HepG2 (cell line): ENCODE measurements at regions not wholly inside any gene's neighbourhood (a gene's known extent, or its start where the extent isn't known, plus 50 kb on each side); places are given as distances from the start of the nearest gene placed in this dataset.
A peak's percentile ranks its signal among the peaks of the same experiment; 100 is the strongest.

ENCODE experiments used
- ATAC-seq: fragments of 200-7000 bp; cut with Tn5 transposase; 3 replicates; pipeline ENCODE4 v1.9.1; 2020; ENCODE audit warnings: mild to moderate bottlenecking, moderate library complexity
- BruUV-seq: library from RNA; stranded (reverse); fragments of 400-500 nt; replicated peaks from 2 replicates; lab custom pipeline; 2021; lab: Mats Ljungman, UMichigan
- CTCF ChIA-PET: fragments of 300-600 bp; formaldehyde crosslinking; extraction: SDS; loops from one replicate; lab custom pipeline; 2021; ENCODE audit warnings: low total read pairs, inconsistent platforms, low intra/inter-chr PET ratio; lab: Yijun Ruan, JAX
- POLR2A ChIA-PET: fragments of 350-600 bp; sonication (Branson Sonifier 250); formaldehyde crosslinking; loops from one replicate; lab custom pipeline; 2020; ENCODE audit warnings: antibody characterized with exemption, inconsistent platforms; lab: Yijun Ruan, JAX
- DNase-seq: peaks from one replicate; pipeline ENCODE4 v3.0.0-alpha.2; 2015; ENCODE audit warnings: low spot score
- FAIRE-seq: peaks from 3 replicates; lab custom pipeline; 2011; peaks lifted over from hg19 to GRCh38; lab: Jason Lieb, UNC
- H2AFZ ChIP-seq: one replicate; pipeline ENCODE4 v1.6.1; 2011; ENCODE audit warnings: low read length, inconsistent platforms
- H3K27ac ChIP-seq: fragments of 300-600 bp; 3 replicates; pipeline ENCODE4 v1.8.0; 2011; ENCODE audit warnings: mixed run types, mild to moderate bottlenecking, mixed read lengths, low read length, inconsistent platforms; ENCODE audit not compliant: insufficient read depth; ENCODE audit errors: extremely low read length
- H3K27me3 ChIP-seq, 2 experiments: fragments of 200-600 bp in 1 of 2; 2 replicates in 1 of 2; 3 replicates in 1 of 2; pipeline versions ENCODE4 v1.6.0 to v1.8.0; 2011; ENCODE audit warnings: low read length in 2 of 2, mild to moderate bottlenecking in 2 of 2, moderate library complexity in 2 of 2, inconsistent platforms in 1 of 2; ENCODE audit not compliant: insufficient read depth in 2 of 2, control insufficient read depth in 1 of 2
- H3K36me3 ChIP-seq, 2 experiments: fragments of 200-600 bp in 1 of 2; replicated peaks in 1 of 2; 2 replicates in 1 of 2; 3 replicates in 1 of 2; pipeline versions ENCODE4 v1.5.1 to v1.8.0; 2011; ENCODE audit warnings: low read length in 2 of 2, inconsistent platforms in 1 of 2; ENCODE audit not compliant: insufficient read depth in 2 of 2, control insufficient read depth in 1 of 2
- H3K4me1 ChIP-seq: 2 replicates; pipeline ENCODE4 v1.5.1; 2012; ENCODE audit warnings: low read length, inconsistent platforms; ENCODE audit not compliant: insufficient read depth
- H3K4me2 ChIP-seq: 2 replicates; pipeline ENCODE4 v1.6.0; 2011; ENCODE audit warnings: low read depth, low read length, inconsistent platforms
- H3K4me3 ChIP-seq, 3 experiments: fragments of 200-600 bp in 1 of 3; sonication (generic), shearing (Covaris generic) in 1 of 3; replicated peaks in 1 of 3; 2 replicates each; pipeline ENCODE4 v1.5.1; 2011 to 2016; ENCODE audit warnings: low read length in 3 of 3, inconsistent platforms in 2 of 3, low read depth in 2 of 3, mild to moderate bottlenecking in 2 of 3, control low read depth in 1 of 3, mixed read lengths in 1 of 3; ENCODE audit not compliant: insufficient read depth in 1 of 3
- H3K79me2 ChIP-seq: one replicate; pipeline ENCODE4 v1.6.1; 2011; ENCODE audit warnings: low read length, inconsistent platforms; ENCODE audit not compliant: insufficient read depth
- H3K9ac ChIP-seq: 2 replicates; pipeline ENCODE4 v1.6.0; 2011; ENCODE audit warnings: mild to moderate bottlenecking, low read depth, low read length, inconsistent platforms; ENCODE audit not compliant: insufficient read depth
- H3K9me3 ChIP-seq: 2 replicates; pipeline ENCODE4 v1.5.1; 2012; ENCODE audit warnings: mild to moderate bottlenecking, low read length
- H4K20me1 ChIP-seq: 2 replicates; pipeline ENCODE4 v1.6.0; 2011; ENCODE audit warnings: inconsistent platforms, mild to moderate bottlenecking, low read length, moderate library complexity; ENCODE audit not compliant: insufficient read depth
- BRD4 ChIP-seq: sonication (generic); formaldehyde crosslinking; IDR thresholded peaks from 2 replicates; pipeline ENCODE4 v1.4.0; 2020; ENCODE audit warnings: missing genetic modification reagents
- FOXA3 ChIP-seq: IDR thresholded peaks from 2 replicates; pipeline ENCODE4 v1.6.1; 2016; ENCODE audit warnings: missing genetic modification reagents, missing compliant biosample characterization
- FOXK1 ChIP-seq: sonication (generic); formaldehyde crosslinking; IDR thresholded peaks from 2 replicates; pipeline ENCODE4 v1.4.0; 2020; ENCODE audit warnings: low read depth, missing genetic modification reagents, borderline replicate concordance
- KAT8 ChIP-seq: IDR thresholded peaks from 2 replicates; pipeline ENCODE4 v1.6.1; 2016; ENCODE audit warnings: missing genetic modification reagents, missing compliant biosample characterization
- MAFF ChIP-seq: IDR thresholded peaks from 2 replicates; pipeline ENCODE4 v1.6.1; 2011; ENCODE audit warnings: low read depth, low read length, improper control_type of control experiment
- NR2C2 ChIP-seq: sonication (generic); formaldehyde crosslinking; IDR thresholded peaks from 2 replicates; pipeline ENCODE4 v1.4.0; 2020; ENCODE audit warnings: missing genetic modification reagents, mild to moderate bottlenecking, moderate library complexity, borderline replicate concordance
- RARG ChIP-seq: sonication (generic); formaldehyde crosslinking; IDR thresholded peaks from 2 replicates; pipeline ENCODE4 v1.4.0; 2020; ENCODE audit warnings: low read depth, mild to moderate bottlenecking, missing genetic modification reagents
- RFX3 ChIP-seq: IDR thresholded peaks from 2 replicates; pipeline ENCODE4 v1.6.1; 2016; ENCODE audit warnings: missing biosample characterization, missing genetic modification reagents
- SMAD9 ChIP-seq: sonication (generic); formaldehyde crosslinking; IDR thresholded peaks from 2 replicates; pipeline ENCODE4 v1.5.1; 2020; ENCODE audit warnings: mild to moderate bottlenecking, missing genetic modification reagents
- SMARCE1 ChIP-seq: fragments of 450-650 bp; IDR thresholded peaks from 2 replicates; pipeline ENCODE4 v1.6.1; 2017; ENCODE audit warnings: borderline replicate concordance
- SRSF1 ChIP-seq: fragments of 200-400 bp; formaldehyde crosslinking; optimal IDR thresholded peaks from 2 replicates; pipeline ENCODE3; 2017; ENCODE audit warnings: mild to moderate bottlenecking, low read depth, low read length, moderate library complexity
- SRSF4 ChIP-seq: fragments of 200-400 bp; formaldehyde crosslinking; IDR thresholded peaks from one replicate; pipeline ENCODE4 v1.6.1; 2018; ENCODE audit warnings: mild to moderate bottlenecking, low read depth, low read length, moderate library complexity; ENCODE audit not compliant: poor library complexity, severe bottlenecking
- USF2 ChIP-seq, 2 experiments: sonication (generic) in 1 of 2; formaldehyde crosslinking in 1 of 2; IDR thresholded peaks; 2 replicates each; pipeline versions ENCODE4 v1.5.1 to v1.6.1; 2011 to 2020; ENCODE audit warnings: borderline replicate concordance in 1 of 2, low read depth in 1 of 2, low read length in 1 of 2, mild to moderate bottlenecking in 1 of 2, missing genetic modification reagents in 1 of 2, moderate library complexity in 1 of 2
- ZFP62 ChIP-seq: sonication (generic); formaldehyde crosslinking; IDR thresholded peaks from 2 replicates; pipeline ENCODE4 v1.4.0; 2020; ENCODE audit warnings: missing genetic modification reagents
- ZNF136 ChIP-seq: sonication (generic); formaldehyde crosslinking; IDR thresholded peaks from 2 replicates; pipeline ENCODE4 v1.8.1; 2022; ENCODE audit warnings: low read depth, mild to moderate bottlenecking, moderate library complexity, missing genetic modification reagents
- ZNF343 ChIP-seq: sonication (generic); formaldehyde crosslinking; IDR thresholded peaks from 2 replicates; pipeline ENCODE4 v1.4.0; 2020; ENCODE audit warnings: mild to moderate bottlenecking, missing genetic modification reagents
- ZNF383 ChIP-seq: sonication (generic); formaldehyde crosslinking; IDR thresholded peaks from 2 replicates; pipeline ENCODE4 v1.4.0; 2020; ENCODE audit warnings: missing genetic modification reagents, mild to moderate bottlenecking, borderline replicate concordance
- ZNF530 ChIP-seq: sonication (generic); formaldehyde crosslinking; IDR thresholded peaks from 2 replicates; pipeline ENCODE4 v1.5.0; 2020; ENCODE audit warnings: low read depth, mild to moderate bottlenecking, missing genetic modification reagents
- ZNF569 ChIP-seq: sonication (generic); formaldehyde crosslinking; IDR thresholded peaks from 2 replicates; pipeline ENCODE4 v1.5.0; 2020; ENCODE audit warnings: mild to moderate bottlenecking, missing genetic modification reagents, moderate library complexity, borderline replicate concordance
- ZNF674 ChIP-seq: sonication (generic); formaldehyde crosslinking; IDR thresholded peaks from 2 replicates; pipeline ENCODE4 v1.5.0; 2020; ENCODE audit warnings: low read depth, mild to moderate bottlenecking, missing genetic modification reagents
- ZNF788 ChIP-seq: sonication (generic); formaldehyde crosslinking; IDR thresholded peaks from 2 replicates; pipeline ENCODE4 v1.5.0; 2020; ENCODE audit warnings: mild to moderate bottlenecking, missing genetic modification reagents, borderline replicate concordance
- ZNF790 ChIP-seq: sonication (generic); formaldehyde crosslinking; IDR thresholded peaks from 2 replicates; pipeline ENCODE4 v1.8.0; 2022; ENCODE audit warnings: missing genetic modification reagents, mild to moderate bottlenecking, borderline replicate concordance
- ZNF841 ChIP-seq: sonication (generic); formaldehyde crosslinking; IDR thresholded peaks from 2 replicates; pipeline ENCODE4 v1.8.1; 2023; ENCODE audit warnings: missing genetic modification reagents, borderline replicate concordance
- ZNF878 ChIP-seq: sonication (generic); formaldehyde crosslinking; IDR thresholded peaks from 2 replicates; pipeline ENCODE4 v1.8.1; 2023; ENCODE audit warnings: mild to moderate bottlenecking, missing genetic modification reagents, moderate library complexity
- ZSCAN20 ChIP-seq: sonication (generic); formaldehyde crosslinking; IDR thresholded peaks from 2 replicates; pipeline ENCODE4 v1.4.0; 2020; ENCODE audit warnings: missing genetic modification reagents, mild to moderate bottlenecking, borderline replicate concordance
- ZSCAN22 ChIP-seq: sonication (generic); formaldehyde crosslinking; IDR thresholded peaks from 2 replicates; pipeline ENCODE4 v1.4.0; 2020; ENCODE audit warnings: mild to moderate bottlenecking, missing genetic modification reagents
- WGBS: methylation state at CpG from one replicate; pipeline ENCODE4 v1.1.6; 2017; ENCODE audit warnings: low lambda C conversion rate; 5-methylcytosine and 5-hydroxymethylcytosine counted together
- in situ Hi-C: cut with HindIII; loops from 2 replicates; pipeline ENCODE4 v1.10.0; 2017; ENCODE audit warnings: low pct_unique_long_range_greater_than_20kb; ENCODE audit not compliant: extremely low pct_ligation_motif_present
- intact Hi-C: fragments of 100-400 bp; cut with micrococcal nuclease; formaldehyde crosslinking; loops from one replicate; pipeline ENCODE4 v1.10.0; 2022; ENCODE audit not compliant: unreplicated experiment

GRCh38 chr9:90458485-90458884 is 184.1 kb downstream of the DIRAS2 start:
- ATAC-seq (peak; percentile 100), FAIRE-seq (peak; percentile 64), DNase-seq (peak; percentile 78)
- H3K27me3 ChIP-seq, result no peaks in the 10 kb centered on the region
- H3K4me1 ChIP-seq, result 0 out of 2 replicates have a peak, but pooled peaks cover 6% of the 10 kb centered on the region
- no peak overlapping the region for H3K9ac ChIP-seq
- no peak overlapping the region for H3K27ac ChIP-seq
- H2AFZ ChIP-seq, result no peak overlapping the region
- WGBS, result 8% methylated on average over 4 of the region's 4 CpGs
- H4K20me1 ChIP-seq, result no peaks in the 10 kb centered on the region
- POLR2A ChIA-PET, result no interaction called here
- no peaks in the 10 kb centered on the region for H3K79me2 ChIP-seq
- no peak overlapping the region for H3K4me2 ChIP-seq
- intact Hi-C loops, result loop anchor here (1.0 kb wide), 1 partner anchor 317 kb away; no protein-coding TSS in a partner anchor
- no peaks in the 10 kb centered on the region for H3K9me3 ChIP-seq
- no TSS peak for BruUV-seq
- H3K36me3 ChIP-seq, result no peaks in the 10 kb centered on the region
- H3K4me3 ChIP-seq, result no peak overlapping the region
- in situ Hi-C loops, result no loop called here
- CTCF ChIA-PET, result interaction anchor here (0.6 to 0.9 kb wide), 2 partner anchors 317 to 882 kb away, joined by 3 read pairs; no protein-coding TSS in a partner anchor
- TF ChIP-seq RFX3 (CRISPR knock-in tag), result no peak
- TF ChIP-seq MAFF, result no peak
- TF ChIP-seq ZNF136 (CRISPR knock-in tag), result no peak
- no peak for TF ChIP-seq SRSF1
- no peak for TF ChIP-seq ZNF790
- TF ChIP-seq SMAD9 (CRISPR knock-in tag), result no peak
- no peak for TF ChIP-seq ZNF674
- TF ChIP-seq ZNF841 (CRISPR knock-in tag), result no peak
- no peak for TF ChIP-seq ZSCAN20 (CRISPR knock-in tag)
- TF ChIP-seq ZFP62 (CRISPR knock-in tag), result no peak
- TF ChIP-seq FOXA3, result peak; percentile 49
- no peak for TF ChIP-seq SMARCE1
- TF ChIP-seq ZNF788 (CRISPR knock-in tag), result 0 out of 2 replicates have a peak, but pooled peaks have one; percentile 41
- no peak for TF ChIP-seq ZNF530 (CRISPR knock-in tag)
- peak; percentile 38; the same call in 1 of the 2 replicates for TF ChIP-seq KAT8 (CRISPR knock-in tag)
- no peak for TF ChIP-seq SRSF4
- no peak for TF ChIP-seq ZNF383 (CRISPR knock-in tag)
- no peak for TF ChIP-seq ZNF569
- TF ChIP-seq RARG (CRISPR knock-in tag), result no peak
- TF ChIP-seq ZNF878 (CRISPR knock-in tag), result no peak
- no peak for TF ChIP-seq NR2C2
- TF ChIP-seq ZSCAN22 (CRISPR knock-in tag), result no peak
- no peak for TF ChIP-seq USF2 (IDR thresholded peaks at IDR 0.05; ENCODE audit: low read depth, low read length)
- TF ChIP-seq USF2 (CRISPR knock-in tag; IDR thresholded peaks at IDR 0.05; ENCODE audit: borderline replicate concordance), result no peak
- TF ChIP-seq FOXK1 (CRISPR knock-in tag), result peak; percentile 15; the same call in 1 of the 2 replicates
- TF ChIP-seq BRD4, result no peak
- peak; percentile 66; the same call in 1 of the 2 replicates for TF ChIP-seq ZNF343 (CRISPR knock-in tag)
